Subcutaneous abdominal adipose tissue (tissue), 5 donors: ENCODE measurements at regions not wholly inside any gene's neighbourhood (a gene's known extent, or its start where the extent isn't known, plus 50 kb on each side); places are given as distances from the start of the nearest gene placed in this dataset.

Experiments used
- H3K27ac ChIP-seq: one replicate; pipeline ENCODE4 v1.7.0; 2013; ENCODE audit warnings: low read depth, mild to moderate bottlenecking, inconsistent platforms, low read length, moderate library complexity
- H3K27me3 ChIP-seq, 5 donors: one replicate each; pipeline ENCODE4 v1.7.0; 2013; ENCODE audit warnings: low read length in 5 of 5, inconsistent platforms in 1 of 5; ENCODE audit not compliant: control insufficient read depth in 5 of 5, insufficient read depth in 4 of 5
- H3K36me3 ChIP-seq, 5 donors: one replicate each; pipeline ENCODE4 v1.7.0; 2013; ENCODE audit warnings: low read length in 5 of 5; ENCODE audit not compliant: control insufficient read depth in 5 of 5, insufficient read depth in 5 of 5
- H3K4me1 ChIP-seq, 5 donors: one replicate each; pipeline ENCODE4 v1.7.0; 2013; ENCODE audit warnings: low read length in 5 of 5, mild to moderate bottlenecking in 3 of 5, moderate library complexity in 1 of 5; ENCODE audit not compliant: control insufficient read depth in 5 of 5, insufficient read depth in 5 of 5
- H3K4me3 ChIP-seq, 5 donors: one replicate each; pipeline ENCODE4 v1.7.0; 2013; ENCODE audit warnings: low read length in 5 of 5, low read depth in 1 of 5
- H3K9ac ChIP-seq, 5 donors: one replicate each; pipeline ENCODE4 v1.7.0; 2013; ENCODE audit warnings: low read length in 5 of 5, mild to moderate bottlenecking in 4 of 5, moderate library complexity in 3 of 5
- H3K9me3 ChIP-seq, 5 donors: one replicate each; pipeline ENCODE4 v1.7.0; 2013; ENCODE audit warnings: low read length in 5 of 5; ENCODE audit not compliant: control insufficient read depth in 5 of 5
- donor health status: healthy.
- donor health status: healthy.
- donor health status: healthy.
- donor health status: healthy.
- donor health status: healthy.

GRCh38 chr9:84617411-84618029 lies 52.0 kb upstream of the NTRK2 start:
- Histone ChIP-seq H3K27ac (no peak overlapping the region), H3K9me3 (no peaks in the 10 kb centered on the region), H3K4me1 (no peaks in the 10 kb centered on the region), H3K4me3 (no peak overlapping the region), H3K36me3 (no peaks in the 10 kb centered on the region), H3K27me3 (peaks cover 0 to 4% (median 0%) of the 10 kb centered on the region in 5 donors), H3K9ac (no peak overlapping the region)
